Breast epithelium (tissue), 3 donors: ENCODE measurements at regions not wholly inside any gene's neighbourhood (a gene's known extent, or its start where the extent isn't known, plus 50 kb on each side); places are given as distances from the start of the nearest gene placed in this dataset.

Source experiments
- CTCF ChIP-seq, 3 donors: fragments of 450-650 bp; IDR thresholded peaks; one replicate each; pipeline ENCODE4 v1.5.1; 2016 to 2017; ENCODE audit warnings: antibody characterized with exemption in 3 of 3, mild to moderate bottlenecking in 3 of 3, moderate library complexity in 3 of 3
- POLR2A ChIP-seq: fragments of 450-650 bp; IDR thresholded peaks from one replicate; pipeline ENCODE4 v1.6.1; 2016; ENCODE audit warnings: antibody characterized with exemption, mild to moderate bottlenecking, moderate library complexity
- POLR2AphosphoS5 ChIP-seq, 3 donors: sonication (generic); formaldehyde crosslinking; IDR thresholded peaks; one replicate each; pipeline ENCODE4 v1.6.1; 2017; ENCODE audit warnings: antibody characterized with exemption in 3 of 3

GRCh38 chr10:120794390-120794789 lies 56.8 kb upstream of the WDR11 start:
- TF ChIP-seq CTCF (IDR thresholded peaks at IDR 0.05) = no peak
- TF ChIP-seq POLR2AphosphoS5 (IDR thresholded peaks at IDR 0.05) = no peak
- no peak for TF ChIP-seq POLR2A
